Tibial artery (tissue), 4 donors: ENCODE measurements at regions not wholly inside any gene's neighbourhood (a gene's known extent, or its start where the extent isn't known, plus 50 kb on each side); places are given as distances from the start of the nearest gene placed in this dataset.

Experiments used
- DNase-seq, 2 donors: peaks; one replicate each; pipeline ENCODE4 v3.0.0-alpha.2; 2019
- H3K27ac ChIP-seq, 2 donors: fragments of 200-600 bp; sonication (generic) in 1 of 2; 1 replicate in 1 of 2; 2 replicates in 1 of 2; pipeline ENCODE4 v1.5.1; 2018 to 2019; ENCODE audit warnings: mild to moderate bottlenecking in 1 of 2
- H3K27me3 ChIP-seq, 2 donors: fragments of 200-600 bp; sonication (generic) in 1 of 2; one replicate each; pipeline versions ENCODE4 v1.5.1 to v1.6.0; 2016 to 2019
- H3K36me3 ChIP-seq, 3 donors: fragments of 200-600 bp; sonication (generic) in 2 of 3; one replicate each; pipeline ENCODE4 v1.5.1; 2016 to 2019; ENCODE audit warnings: mild to moderate bottlenecking in 2 of 3
- H3K4me1 ChIP-seq, 4 donors: fragments of 200-600 bp; sonication (generic) in 2 of 4; 1 replicate in 3 of 4; 2 replicates in 1 of 4; pipeline ENCODE4 v1.5.1; 2016 to 2019
- H3K4me3 ChIP-seq, 2 donors: fragments of 200-600 bp; sonication (generic) in 1 of 2; 1 replicate in 1 of 2; 2 replicates in 1 of 2; pipeline ENCODE4 v1.5.1; 2018 to 2019; ENCODE audit warnings: mild to moderate bottlenecking in 2 of 2
- H3K9me3 ChIP-seq, 3 donors: fragments of 200-600 bp; sonication (generic) in 1 of 3; one replicate each; pipeline ENCODE4 v1.5.1; 2016 to 2019
- intact Hi-C: fragments of 100-400 bp; cut with DNase I; formaldehyde crosslinking; loops from one replicate; pipeline ENCODE4 v1.15.0; 2023; ENCODE audit warnings: low total_unique reads
- TF ChIP-seq, protein P1 (sequence below), 2 experiments: fragments of 200-600 bp in 1 of 2; fragments of 450-650 bp in 1 of 2; IDR thresholded peaks; one replicate each; pipeline ENCODE4 v1.5.1; 2017 to 2019; ENCODE audit warnings: antibody characterized with exemption in 2 of 2, mild to moderate bottlenecking in 1 of 2, moderate library complexity in 1 of 2

DNA sequence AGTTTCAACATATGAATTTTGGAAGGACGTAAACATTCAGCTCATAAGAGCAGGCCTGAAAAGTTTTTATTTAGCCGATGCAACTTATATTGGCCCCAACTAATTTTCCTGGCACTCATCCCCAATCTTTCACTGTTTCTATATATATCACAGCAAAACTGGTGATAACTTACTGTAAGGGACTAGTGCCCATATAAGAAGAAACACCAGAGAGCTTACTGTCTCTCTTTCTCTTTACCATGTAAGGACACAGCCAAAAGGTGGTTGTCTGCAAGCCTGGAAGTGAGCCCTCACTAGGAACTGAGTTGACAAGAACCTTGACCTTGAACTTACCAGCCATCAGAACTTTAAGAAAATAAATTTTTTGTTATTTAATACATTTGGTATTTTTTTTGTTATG lies 807.4 kb upstream of the CITED2 start:
- no peaks in the 10 kb centered on the region for H3K36me3 ChIP-seq
- intact Hi-C loops, result no loop called here
- H3K27me3 ChIP-seq, result no peaks in the 10 kb centered on the region
- H3K4me1 ChIP-seq, result peaks cover 0 to 16% (median 1%) of the 10 kb centered on the region in 4 donors
- no peak for DNase-seq
- TF ChIP-seq, protein P1, sequence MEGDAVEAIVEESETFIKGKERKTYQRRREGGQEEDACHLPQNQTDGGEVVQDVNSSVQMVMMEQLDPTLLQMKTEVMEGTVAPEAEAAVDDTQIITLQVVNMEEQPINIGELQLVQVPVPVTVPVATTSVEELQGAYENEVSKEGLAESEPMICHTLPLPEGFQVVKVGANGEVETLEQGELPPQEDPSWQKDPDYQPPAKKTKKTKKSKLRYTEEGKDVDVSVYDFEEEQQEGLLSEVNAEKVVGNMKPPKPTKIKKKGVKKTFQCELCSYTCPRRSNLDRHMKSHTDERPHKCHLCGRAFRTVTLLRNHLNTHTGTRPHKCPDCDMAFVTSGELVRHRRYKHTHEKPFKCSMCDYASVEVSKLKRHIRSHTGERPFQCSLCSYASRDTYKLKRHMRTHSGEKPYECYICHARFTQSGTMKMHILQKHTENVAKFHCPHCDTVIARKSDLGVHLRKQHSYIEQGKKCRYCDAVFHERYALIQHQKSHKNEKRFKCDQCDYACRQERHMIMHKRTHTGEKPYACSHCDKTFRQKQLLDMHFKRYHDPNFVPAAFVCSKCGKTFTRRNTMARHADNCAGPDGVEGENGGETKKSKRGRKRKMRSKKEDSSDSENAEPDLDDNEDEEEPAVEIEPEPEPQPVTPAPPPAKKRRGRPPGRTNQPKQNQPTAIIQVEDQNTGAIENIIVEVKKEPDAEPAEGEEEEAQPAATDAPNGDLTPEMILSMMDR (IDR thresholded peaks at IDR 0.05), result no peak
- no peak overlapping the region for H3K4me3 ChIP-seq
- no peak overlapping the region for H3K27ac ChIP-seq
- H3K9me3 ChIP-seq, result no peaks in the 10 kb centered on the region

DNA sequence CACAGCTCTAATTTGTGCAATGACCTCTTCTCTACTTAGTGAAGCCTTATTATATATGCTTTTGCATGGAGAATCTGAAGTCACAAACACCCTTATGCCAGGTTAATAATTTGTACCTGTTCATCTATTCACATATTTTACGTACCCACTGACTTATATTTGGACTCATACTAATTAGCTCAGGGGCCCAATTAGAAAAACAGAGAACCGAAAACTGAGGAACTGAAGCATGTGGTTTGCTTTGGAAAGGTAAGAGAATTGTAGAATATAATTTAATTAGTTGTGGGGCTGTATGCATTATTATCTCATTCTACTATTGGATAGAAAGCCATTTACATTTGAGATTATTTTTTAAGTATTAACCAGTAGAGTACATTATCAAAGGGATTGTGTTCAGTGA lies 805.9 kb upstream of the CITED2 start:
- intact Hi-C loops, result no loop called here
- Histone ChIP-seq H3K4me3 (no peak overlapping the region), H3K27ac (no peak overlapping the region), H3K36me3 (no peaks in the 10 kb centered on the region), H3K4me1 (peaks cover 0 to 16% (median 1%) of the 10 kb centered on the region in 4 donors), H3K9me3 (no peaks in the 10 kb centered on the region), H3K27me3 (no peaks in the 10 kb centered on the region)
- TF ChIP-seq, protein P1 (IDR thresholded peaks at IDR 0.05), result no peak
- DNase-seq, result no peak

GRCh38 chr6:140178935-140179334 lies 804.5 kb upstream of the CITED2 start:
- no peak for DNase-seq
- no peaks in the 10 kb centered on the region for H3K9me3 ChIP-seq
- no peak overlapping the region for H3K4me3 ChIP-seq
- no peak overlapping the region for H3K27ac ChIP-seq
- TF ChIP-seq, protein P1 (IDR thresholded peaks at IDR 0.05), result no peak
- H3K36me3 ChIP-seq, result no peaks in the 10 kb centered on the region
- no peaks in the 10 kb centered on the region for H3K27me3 ChIP-seq
- peaks cover 0 to 16% (median 1%) of the 10 kb centered on the region in 4 donors for H3K4me1 ChIP-seq
- intact Hi-C loops, result no loop called here

GRCh38 chr6:140178520-140178919 lies 804.1 kb upstream of the CITED2 start:
- H3K4me1 ChIP-seq, result peaks cover 0 to 16% (median 1%) of the 10 kb centered on the region in 4 donors
- H3K4me3 ChIP-seq, result no peak overlapping the region
- no peak for DNase-seq
- no peaks in the 10 kb centered on the region for H3K27me3 ChIP-seq
- intact Hi-C loops, result no loop called here
- no peaks in the 10 kb centered on the region for H3K9me3 ChIP-seq
- TF ChIP-seq, protein P1 (IDR thresholded peaks at IDR 0.05), result no peak
- H3K27ac ChIP-seq, result no peak overlapping the region
- H3K36me3 ChIP-seq, result no peaks in the 10 kb centered on the region

GRCh38 chr6:140176306-140176705 lies 801.9 kb upstream of the CITED2 start:
- TF ChIP-seq, protein P1 (IDR thresholded peaks at IDR 0.05), result no peak
- intact Hi-C loops, result no loop called here
- Histone ChIP-seq H3K27ac (no peak overlapping the region), H3K36me3 (no peaks in the 10 kb centered on the region), H3K4me3 (no peak overlapping the region), H3K27me3 (no peaks in the 10 kb centered on the region), H3K9me3 (no peaks in the 10 kb centered on the region), H3K4me1 (peaks cover 0 to 9% (median 1%) of the 10 kb centered on the region in 4 donors)
- no peak for DNase-seq

DNA sequence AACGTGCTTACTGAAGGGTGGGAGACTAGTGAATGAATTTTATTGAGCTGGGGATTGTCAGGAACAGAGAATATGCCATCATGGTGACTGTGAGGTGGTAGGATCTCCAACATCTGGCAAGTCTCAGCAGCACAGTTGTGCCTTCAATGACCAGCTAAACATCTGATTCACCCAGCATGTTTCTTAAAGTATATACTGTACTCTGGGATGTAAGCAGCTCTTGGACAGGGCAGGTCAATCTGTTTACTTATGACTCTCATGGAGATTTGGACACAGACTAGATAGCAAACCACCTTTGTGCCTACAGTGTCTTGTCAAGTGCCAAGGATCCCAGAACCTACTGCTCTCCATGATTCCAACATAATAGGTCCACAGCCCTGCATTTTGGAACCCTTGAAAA lies 801.0 kb upstream of the CITED2 start:
- Histone ChIP-seq H3K4me3 (no peak overlapping the region), H3K9me3 (no peaks in the 10 kb centered on the region), H3K4me1 (peaks cover 0 to 9% (median 1%) of the 10 kb centered on the region in 4 donors), H3K27me3 (no peaks in the 10 kb centered on the region), H3K36me3 (no peaks in the 10 kb centered on the region), H3K27ac (no peak overlapping the region)
- TF ChIP-seq, protein P1 (IDR thresholded peaks at IDR 0.05), result no peak
- intact Hi-C loops, result no loop called here
- no peak for DNase-seq
